SK-N-SH treated with all-trans-retinoic acid at 6 μM for 48 hours (cell line): ENCODE measurements at regions not wholly inside any gene's neighbourhood (a gene's known extent, or its start where the extent isn't known, plus 50 kb on each side); places are given as distances from the start of the nearest gene placed in this dataset.

Source experiments
- SNAI2 ChIP-seq: fragments of 250-450 bp; sonication (Bioruptor Pico); IDR thresholded peaks from 2 replicates; pipeline ENCODE4 v1.5.0; 2020; ENCODE audit warnings: mild to moderate bottlenecking, moderate library complexity
- TF ChIP-seq, protein P1 (sequence below): fragments of 250-450 bp; sonication (Bioruptor Pico); IDR thresholded peaks from 2 replicates; pipeline ENCODE4 v1.5.1; 2021; ENCODE audit warnings: mild to moderate bottlenecking, moderate library complexity

DNA sequence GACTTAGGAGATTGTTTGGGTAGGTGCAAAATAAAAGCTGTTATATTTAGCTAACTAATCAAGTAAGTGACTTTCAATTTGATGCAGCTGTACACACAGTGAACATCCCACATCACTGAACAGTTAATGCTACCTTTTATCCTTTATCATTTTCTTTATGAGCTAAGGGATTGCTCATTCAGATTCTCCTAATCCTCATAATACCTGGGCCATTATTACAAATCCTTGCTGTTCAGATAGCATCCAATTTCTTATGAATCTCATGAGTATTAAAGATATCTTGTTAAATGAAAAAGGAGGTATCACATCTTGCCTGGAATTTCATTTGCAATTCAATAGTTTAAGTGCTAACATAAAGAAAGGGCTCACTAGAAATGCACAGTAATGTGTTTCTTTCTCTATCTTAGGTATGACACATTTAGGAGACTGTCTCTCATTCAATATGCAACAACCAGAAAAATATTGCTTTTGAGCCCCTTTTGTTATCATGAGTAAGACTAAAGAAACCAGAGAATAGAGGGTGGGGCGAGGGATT, 918.5 kb downstream of the CBLN2 start:
- no peak for TF ChIP-seq SNAI2 (CRISPR knock-in tag)
- TF ChIP-seq, protein P1, sequence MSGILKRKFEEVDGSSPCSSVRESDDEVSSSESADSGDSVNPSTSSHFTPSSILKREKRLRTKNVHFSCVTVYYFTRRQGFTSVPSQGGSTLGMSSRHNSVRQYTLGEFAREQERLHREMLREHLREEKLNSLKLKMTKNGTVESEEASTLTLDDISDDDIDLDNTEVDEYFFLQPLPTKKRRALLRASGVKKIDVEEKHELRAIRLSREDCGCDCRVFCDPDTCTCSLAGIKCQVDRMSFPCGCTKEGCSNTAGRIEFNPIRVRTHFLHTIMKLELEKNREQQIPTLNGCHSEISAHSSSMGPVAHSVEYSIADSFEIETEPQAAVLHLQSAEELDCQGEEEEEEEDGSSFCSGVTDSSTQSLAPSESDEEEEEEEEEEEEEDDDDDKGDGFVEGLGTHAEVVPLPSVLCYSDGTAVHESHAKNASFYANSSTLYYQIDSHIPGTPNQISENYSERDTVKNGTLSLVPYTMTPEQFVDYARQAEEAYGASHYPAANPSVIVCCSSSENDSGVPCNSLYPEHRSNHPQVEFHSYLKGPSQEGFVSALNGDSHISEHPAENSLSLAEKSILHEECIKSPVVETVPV, result no peak
